ENCODE measurements at regions not wholly inside any gene's neighbourhood (a gene's known extent, or its start where the extent isn't known, plus 50 kb on each side); places are given as distances from the start of the nearest gene placed in this dataset.
"Not testable (repeated sequence)": the region's sequence is repeated elsewhere in the genome, so short reads cannot be mapped to it uniquely, and the experiment has no call there.

DNA sequence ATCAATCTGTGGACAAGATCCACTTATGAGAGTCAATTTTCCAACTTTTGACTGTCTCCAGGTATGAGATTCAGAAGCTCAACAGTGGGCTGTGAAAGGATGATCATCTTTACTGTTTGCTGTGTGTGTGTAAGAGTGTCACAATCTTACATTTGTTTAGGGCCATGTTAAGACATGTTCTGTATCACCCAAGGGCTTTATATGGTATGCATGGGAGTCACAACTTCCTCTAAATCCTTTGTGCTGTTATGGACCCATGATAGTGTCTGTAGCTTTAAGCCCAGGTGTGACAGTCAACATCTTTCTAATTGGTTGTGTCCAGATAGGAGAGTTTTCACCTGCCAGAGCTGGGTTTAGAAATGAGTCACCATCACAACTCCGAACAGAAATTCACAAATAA is 70.2 kb downstream of the ZNF726 start:
- not testable (repeated sequence) for DNase-seq (ENCODE audit: low read depth)

DNA sequence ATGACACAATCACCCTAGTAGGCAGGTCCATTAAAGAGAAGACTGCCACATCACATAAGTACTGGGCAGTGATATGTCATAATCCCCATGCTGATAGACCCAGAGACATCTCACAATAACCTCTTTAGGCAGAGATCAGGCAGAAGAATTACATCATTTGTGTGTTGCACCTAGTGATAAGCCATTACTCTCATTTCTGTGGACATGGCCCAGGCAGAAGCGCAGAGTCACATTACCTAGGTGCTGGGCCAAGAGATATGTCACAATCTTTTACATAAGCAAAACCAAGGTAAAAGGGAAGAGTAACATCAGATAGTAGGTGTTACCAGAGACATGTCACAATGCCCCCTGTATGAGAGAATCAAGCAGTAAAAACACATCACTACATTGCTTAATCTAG is 71.9 kb downstream of the ZNF726 start:
- DNase-seq (ENCODE audit: low read depth) = no peak

DNA sequence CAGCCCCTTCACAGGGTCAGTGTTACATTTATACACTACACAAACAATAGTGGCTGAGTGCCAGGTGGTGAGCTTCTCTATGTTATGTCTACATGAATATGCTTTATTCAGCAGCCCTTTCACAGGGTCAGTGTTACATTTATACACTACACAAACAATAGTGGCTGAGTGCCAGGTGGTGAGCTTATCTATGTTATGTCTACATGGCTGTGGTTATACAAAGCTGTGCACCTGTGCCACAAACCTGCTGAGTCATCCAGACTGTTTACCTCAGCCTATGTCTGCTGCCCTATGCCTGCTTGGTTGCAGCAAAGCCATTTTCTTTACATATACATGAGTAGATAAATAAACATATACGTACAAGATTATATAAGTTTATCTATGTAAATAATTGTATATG is 76.5 kb downstream of the ZNF726 start:
- DNase-seq (ENCODE audit: low read depth) = no peak

DNA sequence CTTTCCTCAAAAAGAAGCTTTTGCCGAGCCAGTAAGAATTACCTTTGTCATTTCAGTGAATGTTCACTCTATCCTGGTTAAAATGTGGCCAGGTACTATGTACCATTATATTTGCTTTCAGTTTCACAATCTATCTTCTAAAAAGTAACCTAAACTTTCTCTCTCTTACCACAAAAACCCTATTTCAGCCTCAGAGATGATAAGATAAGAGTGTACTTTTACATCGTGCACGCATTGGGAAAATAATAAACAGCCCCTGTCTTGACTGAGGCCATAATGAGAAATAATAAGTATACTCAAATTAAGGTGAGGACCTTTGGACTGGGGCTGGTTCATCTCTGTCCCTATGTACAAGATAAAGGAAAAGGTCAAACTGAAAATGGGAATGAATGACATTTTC is 77.7 kb downstream of the ZNF726 start:
- DNase-seq (ENCODE audit: low read depth) = no peak

DNA sequence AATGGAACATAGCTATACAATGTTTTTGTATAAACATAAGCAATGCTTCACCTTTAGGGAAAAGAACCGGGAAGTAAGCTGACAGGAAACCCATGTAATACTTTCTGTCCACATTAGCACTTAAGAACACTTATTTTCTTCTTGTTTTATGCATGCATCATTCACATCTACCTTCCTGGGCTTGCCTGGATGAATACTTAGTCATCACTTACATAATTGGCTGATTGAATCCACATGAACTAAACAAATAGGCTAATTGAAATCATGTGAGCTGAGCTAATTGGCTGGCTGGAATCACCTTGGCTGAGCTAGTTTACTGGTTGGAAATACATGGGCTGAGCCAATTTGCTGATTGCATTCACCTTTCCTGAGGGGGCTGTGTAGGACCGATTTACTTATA is 78.8 kb downstream of the ZNF726 start:
- no peak for DNase-seq (ENCODE audit: low read depth)

DNA sequence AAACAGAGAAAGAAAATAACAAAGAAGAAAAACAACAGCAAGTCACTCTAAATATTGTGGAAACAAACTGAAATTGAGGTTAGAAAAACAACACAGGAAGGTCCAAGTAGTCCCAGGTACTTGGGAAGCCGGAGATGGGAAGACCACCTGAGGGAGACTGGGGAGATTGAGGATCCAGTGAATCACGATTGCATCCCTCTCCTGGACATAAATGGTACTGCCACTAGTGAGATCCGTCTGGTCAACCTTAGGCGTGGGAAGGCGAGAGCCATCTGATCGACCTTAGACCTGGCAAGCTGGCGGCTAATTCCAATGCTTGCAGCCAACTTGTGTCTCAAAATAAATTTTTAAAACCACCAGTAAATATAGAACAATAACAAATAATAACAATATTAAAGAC is 81.9 kb downstream of the ZNF726 start:
- no peak for DNase-seq (ENCODE audit: low read depth)

DNA sequence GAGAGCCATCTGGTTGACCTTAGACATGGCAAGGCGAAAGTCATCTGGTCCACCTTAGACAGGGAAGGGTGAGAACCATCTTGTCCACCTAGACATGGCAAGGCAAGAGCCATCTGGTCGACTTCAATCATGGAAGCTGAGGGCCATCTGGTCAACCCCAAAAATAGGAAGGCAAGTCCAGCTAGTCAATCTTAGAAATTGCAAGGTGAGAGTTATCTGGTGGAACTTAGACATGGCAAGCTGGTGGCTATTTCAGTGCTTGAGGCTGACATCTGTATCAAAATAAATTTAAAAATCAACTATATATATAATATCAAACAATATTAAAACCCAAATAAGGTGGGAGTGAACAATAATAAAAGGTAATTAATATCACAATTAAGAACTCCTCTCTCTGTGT is 83.9 kb downstream of the ZNF726 start:
- no peak for DNase-seq (ENCODE audit: low read depth)

DNA sequence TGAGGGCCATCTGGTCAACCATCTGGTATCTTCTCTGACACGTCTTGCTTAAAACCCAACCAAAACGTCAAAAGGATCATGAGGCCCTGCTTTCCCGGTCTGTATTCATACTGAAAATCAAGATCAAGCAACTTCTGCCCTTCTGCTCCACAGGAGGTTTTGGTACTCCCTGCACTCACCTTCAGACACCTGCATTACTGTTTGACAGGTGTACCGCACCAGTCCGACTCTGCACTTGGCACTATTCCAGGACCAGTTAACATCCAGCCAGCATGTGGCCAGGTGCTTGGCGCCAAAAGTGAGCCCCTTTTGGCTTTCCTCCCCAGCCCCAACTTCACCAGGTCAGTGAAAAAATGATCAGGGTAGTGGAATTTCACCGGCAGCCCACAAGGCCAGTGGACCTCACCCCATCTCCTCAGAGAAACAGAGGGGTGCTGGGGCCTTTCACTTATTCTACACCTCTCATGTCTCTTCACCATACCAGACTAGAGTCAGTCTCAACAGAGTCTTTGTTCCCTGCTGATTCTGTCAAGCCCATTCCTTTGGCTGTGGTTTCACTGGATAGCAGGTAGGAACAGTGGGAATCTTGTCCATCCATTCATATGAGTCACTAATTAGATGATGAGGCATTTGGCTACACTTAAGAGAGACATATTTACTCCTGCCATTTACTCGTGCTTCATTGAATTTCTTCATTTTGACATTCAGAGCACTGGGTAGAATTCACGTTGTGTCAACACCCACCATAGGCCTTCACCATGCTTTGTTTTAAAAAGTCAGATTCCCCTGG is 85.3 kb downstream of the ZNF726 start:
- no peak for DNase-seq (ENCODE audit: low read depth)

DNA sequence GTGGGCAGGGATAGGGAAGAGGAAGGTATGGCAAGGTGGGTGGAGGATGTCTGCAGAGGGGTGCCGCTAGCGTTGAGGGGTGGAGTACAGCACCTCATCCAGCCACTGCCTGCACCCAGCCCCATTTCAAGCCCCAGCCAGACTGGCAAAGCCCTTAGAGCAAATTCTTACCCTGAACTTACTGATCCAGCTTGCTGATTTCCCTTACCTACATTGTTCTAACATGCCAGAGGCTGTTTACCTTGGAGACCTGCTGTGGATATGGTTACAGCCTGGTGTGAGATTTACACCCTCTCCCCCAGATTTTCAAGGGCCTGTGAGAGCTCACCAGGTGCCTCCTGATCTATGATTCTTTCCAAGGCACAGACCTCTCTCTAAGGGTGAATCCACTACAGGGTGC is 86.0 kb downstream of the ZNF726 start:
- DNase-seq (ENCODE audit: low read depth) = no peak

DNA sequence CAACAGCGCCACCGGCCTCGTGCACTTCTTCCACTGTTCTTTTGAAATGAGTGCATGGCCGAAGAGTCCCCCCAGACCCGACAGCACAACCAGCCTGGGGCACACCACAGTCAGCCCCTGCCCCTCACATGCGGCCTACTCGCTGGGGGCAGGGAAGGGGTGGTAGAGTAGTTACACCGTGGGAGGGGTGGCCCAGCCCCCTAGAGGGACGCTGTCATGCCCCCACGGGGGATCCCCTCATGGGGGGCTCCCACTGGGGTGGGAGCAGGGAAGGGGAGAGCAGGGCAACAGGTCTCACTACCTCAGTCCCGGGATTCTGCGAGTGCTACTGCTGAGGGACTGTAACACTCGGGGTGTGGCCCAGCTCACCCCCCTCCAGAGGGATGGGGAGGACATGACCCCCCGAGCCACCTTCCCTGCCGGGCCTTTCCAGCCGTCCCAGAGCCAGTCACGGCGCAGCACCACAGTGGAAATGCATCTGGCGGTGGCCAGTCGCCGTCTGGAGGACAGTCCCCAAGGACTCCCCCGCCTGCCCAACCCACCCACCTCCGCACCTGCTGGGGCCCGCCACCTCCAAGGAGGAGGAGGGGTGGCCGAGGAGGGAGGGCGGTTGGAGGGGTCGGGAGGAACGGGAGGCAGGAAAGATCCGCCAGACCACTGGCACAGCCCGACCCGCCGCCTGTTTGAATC is 84.6 kb upstream of the ZNF254 start:
- no peak for DNase-seq (ENCODE audit: low read depth)

DNA sequence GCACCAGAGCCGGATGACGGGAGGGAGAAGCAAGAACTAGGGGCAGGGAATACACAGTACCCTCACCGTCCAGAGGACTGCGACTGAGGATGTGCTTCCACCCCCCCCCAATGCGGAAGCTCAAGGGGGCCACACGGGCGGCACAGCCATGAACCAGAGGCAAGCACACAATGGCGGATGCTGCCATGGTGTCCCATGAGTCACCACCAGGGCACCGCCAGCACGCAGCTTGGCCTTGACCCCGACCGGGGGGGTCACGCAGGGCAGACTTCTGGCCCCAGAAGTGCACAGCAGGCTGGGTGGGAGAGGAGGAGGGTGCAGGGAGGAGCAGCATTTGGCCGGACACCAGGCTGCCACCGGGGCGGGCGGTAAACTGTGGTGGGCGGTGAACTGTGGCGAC is 83.5 kb upstream of the ZNF254 start:
- no peak for DNase-seq (ENCODE audit: low read depth)

DNA sequence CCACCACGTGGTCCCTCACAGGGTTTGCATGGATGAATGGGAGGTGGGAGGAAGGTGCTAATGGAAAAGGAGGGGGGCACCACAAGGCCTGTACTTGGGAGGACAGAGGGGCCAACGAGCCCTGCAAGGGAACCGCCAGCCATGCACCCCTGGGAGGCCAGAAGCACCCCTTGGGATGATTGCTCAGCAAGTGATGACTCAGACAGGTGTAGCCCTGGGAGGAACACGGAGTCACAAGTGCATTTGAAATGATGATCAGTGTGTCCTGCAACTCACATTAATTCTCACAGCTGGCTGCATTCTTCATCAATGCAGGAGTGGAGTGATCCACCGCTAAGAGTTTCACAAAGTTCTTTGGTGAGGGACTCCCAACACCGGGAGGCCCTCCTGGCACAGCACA is 82.8 kb upstream of the ZNF254 start:
- no peak for DNase-seq (ENCODE audit: low read depth)

DNA sequence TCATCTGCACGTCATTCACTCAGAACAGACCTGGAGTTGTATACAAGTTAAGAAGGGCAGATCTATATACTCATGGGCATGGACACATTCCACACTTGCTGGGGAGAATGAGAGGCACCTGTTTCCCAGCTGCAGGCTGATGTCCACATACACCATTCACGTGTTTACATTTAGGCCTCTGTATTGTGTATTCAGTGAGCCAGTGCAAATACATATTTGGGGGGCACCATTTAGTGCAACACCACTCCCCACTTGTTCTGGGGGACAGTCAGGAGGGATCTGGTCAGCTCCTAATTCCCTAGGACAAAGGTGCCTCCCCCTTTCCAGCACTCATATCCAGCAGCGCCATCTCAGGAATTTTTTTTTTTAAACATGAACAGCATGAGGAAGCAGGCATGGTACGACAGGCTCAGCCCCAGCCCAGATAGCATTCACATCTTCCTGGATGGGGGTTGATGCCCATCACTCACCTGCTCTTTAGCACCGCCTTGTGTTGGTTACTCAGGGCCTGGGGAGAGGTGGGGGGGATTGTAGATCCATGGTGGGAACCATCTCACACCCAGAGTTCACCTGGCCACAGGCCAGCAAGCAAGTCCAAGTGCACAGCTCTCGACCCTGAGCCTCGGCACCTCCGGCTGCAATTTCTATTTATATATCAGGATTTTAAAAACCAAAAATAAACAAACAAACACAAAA is 56.9 kb upstream of the ZNF254 start:
- no peak for DNase-seq (ENCODE audit: low read depth)

DNA sequence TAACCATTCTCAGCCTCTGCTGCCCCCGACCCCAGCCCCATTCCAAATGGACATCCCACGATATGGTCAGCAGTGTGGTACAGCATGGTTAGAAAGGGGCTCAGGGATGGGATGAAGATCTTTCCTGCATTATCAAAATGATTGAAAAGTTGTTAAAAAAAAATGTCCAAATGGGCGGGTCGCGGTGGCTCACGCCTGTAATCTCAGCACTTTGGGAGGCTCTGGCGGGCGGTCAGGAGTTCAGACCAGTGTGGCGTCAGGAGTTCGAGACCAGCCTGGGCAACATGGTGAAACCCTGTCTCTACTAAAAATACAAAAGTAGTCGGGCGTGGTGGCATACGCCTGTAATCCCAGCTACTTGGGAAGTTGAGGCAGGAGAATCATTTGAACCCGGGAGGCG is 54.3 kb upstream of the ZNF254 start:
- DNase-seq (ENCODE audit: low read depth) = no peak

DNA sequence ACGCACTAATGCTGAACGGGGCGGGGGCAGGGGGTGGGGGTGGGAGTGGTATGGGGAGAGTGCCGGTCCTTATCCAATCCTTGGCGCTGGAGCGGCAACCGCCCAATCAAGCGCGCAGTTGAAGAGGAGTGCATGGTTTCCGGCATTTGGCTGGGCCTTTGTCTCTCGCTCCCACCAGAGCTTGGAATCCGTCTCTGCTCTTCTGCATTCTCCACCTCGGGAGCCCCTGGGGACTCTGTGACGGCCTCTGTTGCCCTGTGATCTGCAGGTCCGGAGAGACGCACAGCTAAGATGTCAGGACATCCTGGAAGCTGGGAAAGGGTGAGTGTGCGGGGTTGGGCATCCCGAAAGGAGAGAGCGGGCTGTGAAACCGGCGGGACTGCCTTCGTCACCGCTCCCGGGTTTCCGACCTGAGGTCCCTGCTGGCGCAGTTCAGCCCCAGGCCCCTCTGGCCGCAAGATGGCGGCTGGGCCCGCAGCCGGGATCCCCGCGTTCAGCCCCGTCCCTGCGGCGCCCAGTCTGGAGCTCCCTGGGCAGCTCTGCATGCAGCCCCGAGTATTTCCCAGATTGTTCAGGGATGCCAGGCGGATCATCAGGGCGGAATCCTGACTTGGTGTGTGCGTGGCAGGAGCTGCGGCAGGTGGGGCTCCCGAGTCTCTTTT is 53.6 kb upstream of the ZNF254 start:
- peak; percentile 65 for DNase-seq (ENCODE audit: low read depth)

DNA sequence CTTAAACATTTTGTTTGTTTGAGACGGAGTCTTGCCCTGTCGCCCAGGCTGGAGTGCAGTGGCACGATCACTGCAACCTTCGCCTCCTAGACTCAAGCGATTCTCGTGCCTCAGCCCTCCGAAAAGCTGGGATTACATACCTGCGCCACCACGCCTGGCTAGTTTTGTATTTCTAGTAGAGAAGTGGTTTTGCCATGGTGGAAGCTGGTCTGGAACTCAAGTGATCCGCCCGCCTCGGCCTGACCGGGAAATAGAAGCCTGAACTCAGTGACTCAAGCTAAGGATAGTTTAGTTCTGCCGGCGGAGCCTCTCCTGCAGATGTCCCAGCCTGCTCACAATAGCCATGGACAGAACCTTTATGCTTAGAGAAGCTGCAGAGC is 53.0 kb upstream of the ZNF254 start:
- DNase-seq (ENCODE audit: low read depth) = peak; percentile 1

DNA sequence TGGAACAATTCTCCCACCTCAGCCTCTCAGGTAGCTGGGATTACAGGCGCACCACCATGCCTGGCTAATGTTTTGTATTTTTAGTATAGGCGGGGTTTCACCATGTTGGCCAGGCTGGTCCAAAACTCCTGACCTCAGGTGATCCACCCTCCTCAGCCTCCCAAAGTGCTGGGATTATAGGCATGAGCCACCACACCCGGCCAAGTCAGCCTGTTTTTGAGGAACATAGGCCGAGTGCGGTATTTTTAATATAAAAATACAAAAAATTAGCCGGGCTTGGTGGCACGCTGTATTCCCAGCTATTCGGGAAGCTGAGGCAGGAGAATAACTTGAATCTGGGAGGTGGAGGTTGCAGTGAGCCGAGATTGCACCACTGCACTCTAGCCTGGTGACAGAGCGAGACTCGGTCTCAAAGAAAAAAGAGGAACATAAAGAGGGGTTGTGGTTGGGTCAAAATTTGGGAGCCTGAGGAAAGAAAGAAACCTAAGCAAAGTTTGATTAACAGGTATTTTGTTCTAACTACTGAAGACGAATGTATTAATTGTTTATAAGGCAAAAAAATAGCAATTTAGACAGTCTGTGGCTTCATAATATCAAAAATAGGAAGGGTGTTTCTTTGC is 51.6 kb upstream of the ZNF254 start:
- DNase-seq (ENCODE audit: low read depth) = not testable (repeated sequence)
